Neural cell (in vitro differentiated cells): ENCODE measurements at regions not wholly inside any gene's neighbourhood (a gene's known extent, or its start where the extent isn't known, plus 50 kb on each side); places are given as distances from the start of the nearest gene placed in this dataset.

Experiments
- H2AFZ ChIP-seq: fragments of 200-600, 300-800 bp; sonication (generic), shearing (Covaris generic); 2 replicates; pipeline ENCODE4 v1.6.0; 2014; ENCODE audit warnings: low read depth, mild to moderate bottlenecking, antibody characterized with exemption, low read length, moderate library complexity
- H3F3A ChIP-seq: fragments of 200-600 bp; shearing (Covaris generic); 2 replicates; pipeline ENCODE4 v1.6.1; 2016; ENCODE audit warnings: mild to moderate bottlenecking, moderate library complexity, mixed read lengths, antibody characterized with exemption, low read length; ENCODE audit not compliant: insufficient read depth, poor library complexity, severe bottlenecking
- H3K27ac ChIP-seq: fragments of 200-600, 300-800 bp; sonication (generic), shearing (Covaris generic); 2 replicates; pipeline ENCODE4 v1.5.1; 2014; ENCODE audit warnings: mild to moderate bottlenecking, low read length, moderate library complexity
- H3K27me3 ChIP-seq: fragments of 300-800, 200-600 bp; sonication (generic), shearing (Covaris generic); 2 replicates; pipeline ENCODE4 v1.6.0; 2014; ENCODE audit warnings: mild to moderate bottlenecking, low read depth, low read length, moderate library complexity; ENCODE audit not compliant: insufficient read depth
- H3K36me3 ChIP-seq: fragments of 300-800, 200-600 bp; sonication (generic), shearing (Covaris generic); 2 replicates; pipeline ENCODE4 v1.5.1; 2014; ENCODE audit warnings: mild to moderate bottlenecking, antibody characterized with exemption, low read length, moderate library complexity; ENCODE audit not compliant: insufficient read depth
- H3K4me2 ChIP-seq: fragments of 300-800, 200-600 bp; sonication (generic), shearing (Covaris generic); 2 replicates; pipeline ENCODE4 v1.6.0; 2014; ENCODE audit warnings: mild to moderate bottlenecking, low read length
- H3K4me3 ChIP-seq: fragments of 300-800, 200-600 bp; sonication (generic), shearing (Covaris generic); 2 replicates; pipeline ENCODE4 v1.5.1; 2014; ENCODE audit warnings: mild to moderate bottlenecking, low read length, moderate library complexity
- H3K79me2 ChIP-seq: fragments of 200-600 bp; shearing (Covaris generic); replicated peaks from 2 replicates; pipeline ENCODE4 v1.6.0; 2014; ENCODE audit warnings: mild to moderate bottlenecking, low read length, moderate library complexity; ENCODE audit not compliant: insufficient read depth
- H3K9ac ChIP-seq: fragments of 300-800, 200-600 bp; sonication (generic), shearing (Covaris generic); 2 replicates; pipeline ENCODE4 v1.6.1; 2016; ENCODE audit warnings: mild to moderate bottlenecking, low read length, mixed read lengths
- H3K9me2 ChIP-seq: fragments of 200-600 bp; shearing (Covaris generic); 2 replicates; pipeline ENCODE4 v1.6.1; 2016; ENCODE audit warnings: mild to moderate bottlenecking, low read length, mixed read lengths; ENCODE audit not compliant: insufficient read depth
- H3K9me3 ChIP-seq: fragments of 200-600, 300-800 bp; sonication (generic), shearing (Covaris generic); 2 replicates; pipeline ENCODE4 v1.6.1; 2016; ENCODE audit warnings: mild to moderate bottlenecking, mixed run types, low read length, moderate library complexity, mixed read lengths
- H4K20me1 ChIP-seq: fragments of 200-600 bp; shearing (Covaris generic); 2 replicates; pipeline ENCODE4 v1.6.1; 2016; ENCODE audit warnings: mild to moderate bottlenecking, mixed run types; ENCODE audit not compliant: insufficient read depth
- CTCF ChIP-seq: fragments of 450-650 bp; IDR thresholded peaks from 2 replicates; pipeline ENCODE4 v1.5.1; 2014; ENCODE audit warnings: antibody characterized with exemption, mild to moderate bottlenecking, moderate library complexity; ENCODE audit not compliant: poor library complexity, severe bottlenecking
- EP300 ChIP-seq: fragments of 450-650 bp; conservative IDR thresholded peaks from 2 replicates; pipeline ENCODE4 v1.6.1; 2014; ENCODE audit warnings: antibody characterized with exemption, mild to moderate bottlenecking, moderate library complexity; ENCODE audit not compliant: poor library complexity, severe bottlenecking
- EZH2 ChIP-seq: fragments of 200-600, 300-800 bp; shearing (Covaris generic), sonication (generic); IDR thresholded peaks from 2 replicates; pipeline ENCODE4 v1.6.1; 2014; ENCODE audit warnings: antibody characterized with exemption, low read length, borderline replicate concordance, mild to moderate bottlenecking; ENCODE audit not compliant: insufficient read depth, poor library complexity, severe bottlenecking
- MXI1 ChIP-seq: fragments of 450-650 bp; conservative IDR thresholded peaks from 2 replicates; pipeline ENCODE4 v1.6.1; 2014; ENCODE audit warnings: antibody characterized with exemption, mild to moderate bottlenecking; ENCODE audit not compliant: poor library complexity, severe bottlenecking
- POLR2AphosphoS5 ChIP-seq: IDR thresholded peaks from 2 replicates; pipeline ENCODE4 v1.6.1; 2012
- RAD21 ChIP-seq: fragments of 450-650 bp; conservative IDR thresholded peaks from 2 replicates; pipeline ENCODE4 v1.6.1; 2014; ENCODE audit warnings: antibody characterized with exemption, mild to moderate bottlenecking, moderate library complexity
- SMC3 ChIP-seq: fragments of 450-650 bp; conservative IDR thresholded peaks from 2 replicates; pipeline ENCODE4 v1.6.1; 2014; ENCODE audit warnings: antibody characterized with exemption, mild to moderate bottlenecking, moderate library complexity; ENCODE audit not compliant: poor library complexity
- TAF1 ChIP-seq: IDR thresholded peaks from 2 replicates; pipeline ENCODE4 v1.6.1; 2012; ENCODE audit warnings: low read depth
- TF ChIP-seq, protein P1 (sequence below): IDR thresholded peaks from 2 replicates; pipeline ENCODE4 v1.6.1; 2012; ENCODE audit warnings: borderline replicate concordance

GRCh38 chr3:161731968-161732367 lies 235.4 kb downstream of the OTOL1 start:
- no peaks in the 10 kb centered on the region for H3F3A ChIP-seq
- no peaks in the 10 kb centered on the region for H4K20me1 ChIP-seq
- no peak overlapping the region for H2AFZ ChIP-seq
- H3K36me3 ChIP-seq, result no peaks in the 10 kb centered on the region
- TF ChIP-seq POLR2AphosphoS5 (no peak), CTCF (no peak), TAF1 (no peak), MXI1 (no peak), SMC3 (no peak), EP300 (no peak), EZH2 (no peak), RAD21 (no peak)
- TF ChIP-seq, protein P1, sequence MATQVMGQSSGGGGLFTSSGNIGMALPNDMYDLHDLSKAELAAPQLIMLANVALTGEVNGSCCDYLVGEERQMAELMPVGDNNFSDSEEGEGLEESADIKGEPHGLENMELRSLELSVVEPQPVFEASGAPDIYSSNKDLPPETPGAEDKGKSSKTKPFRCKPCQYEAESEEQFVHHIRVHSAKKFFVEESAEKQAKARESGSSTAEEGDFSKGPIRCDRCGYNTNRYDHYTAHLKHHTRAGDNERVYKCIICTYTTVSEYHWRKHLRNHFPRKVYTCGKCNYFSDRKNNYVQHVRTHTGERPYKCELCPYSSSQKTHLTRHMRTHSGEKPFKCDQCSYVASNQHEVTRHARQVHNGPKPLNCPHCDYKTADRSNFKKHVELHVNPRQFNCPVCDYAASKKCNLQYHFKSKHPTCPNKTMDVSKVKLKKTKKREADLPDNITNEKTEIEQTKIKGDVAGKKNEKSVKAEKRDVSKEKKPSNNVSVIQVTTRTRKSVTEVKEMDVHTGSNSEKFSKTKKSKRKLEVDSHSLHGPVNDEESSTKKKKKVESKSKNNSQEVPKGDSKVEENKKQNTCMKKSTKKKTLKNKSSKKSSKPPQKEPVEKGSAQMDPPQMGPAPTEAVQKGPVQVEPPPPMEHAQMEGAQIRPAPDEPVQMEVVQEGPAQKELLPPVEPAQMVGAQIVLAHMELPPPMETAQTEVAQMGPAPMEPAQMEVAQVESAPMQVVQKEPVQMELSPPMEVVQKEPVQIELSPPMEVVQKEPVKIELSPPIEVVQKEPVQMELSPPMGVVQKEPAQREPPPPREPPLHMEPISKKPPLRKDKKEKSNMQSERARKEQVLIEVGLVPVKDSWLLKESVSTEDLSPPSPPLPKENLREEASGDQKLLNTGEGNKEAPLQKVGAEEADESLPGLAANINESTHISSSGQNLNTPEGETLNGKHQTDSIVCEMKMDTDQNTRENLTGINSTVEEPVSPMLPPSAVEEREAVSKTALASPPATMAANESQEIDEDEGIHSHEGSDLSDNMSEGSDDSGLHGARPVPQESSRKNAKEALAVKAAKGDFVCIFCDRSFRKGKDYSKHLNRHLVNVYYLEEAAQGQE, result no peak
- H3K4me3 ChIP-seq, result no peak overlapping the region
- H3K4me2 ChIP-seq, result no peak overlapping the region
- no peak overlapping the region for H3K27ac ChIP-seq
- no peak overlapping the region for H3K9ac ChIP-seq
- no peaks in the 10 kb centered on the region for H3K27me3 ChIP-seq
- no peaks in the 10 kb centered on the region for H3K79me2 ChIP-seq
- no peaks in the 10 kb centered on the region for H3K9me2 ChIP-seq
- H3K9me3 ChIP-seq, result no peaks in the 10 kb centered on the region

GRCh38 chr3:161737171-161737570 lies 240.6 kb downstream of the OTOL1 start:
- Histone ChIP-seq H4K20me1 (no peaks in the 10 kb centered on the region), H3K9me3 (no peaks in the 10 kb centered on the region), H3K4me3 (no peak overlapping the region), H3K79me2 (no peaks in the 10 kb centered on the region), H3K27me3 (no peaks in the 10 kb centered on the region), H2AFZ (no peak overlapping the region), H3K9me2 (no peaks in the 10 kb centered on the region), H3K4me2 (no peak overlapping the region), H3K9ac (no peak overlapping the region), H3F3A (no peaks in the 10 kb centered on the region), H3K36me3 (no peaks in the 10 kb centered on the region), H3K27ac (no peak overlapping the region)
- TF ChIP-seq RAD21 (no peak), SMC3 (no peak), POLR2AphosphoS5 (no peak), EZH2 (no peak), MXI1 (no peak), TAF1 (no peak), EP300 (no peak), CTCF (no peak)
- TF ChIP-seq, protein P1, result no peak
